H9 (cell line): ENCODE measurements at regions not wholly inside any gene's neighbourhood (a gene's known extent, or its start where the extent isn't known, plus 50 kb on each side); places are given as distances from the start of the nearest gene placed in this dataset.

ENCODE experiments used
- DNase-seq: peaks from one replicate; pipeline ENCODE4 v3.0.0-alpha.2; 2017
- H2AFZ ChIP-seq: one replicate; pipeline ENCODE4 v1.6.1; 2013; ENCODE audit warnings: mild to moderate bottlenecking, low read length, control low read depth, moderate library complexity
- H2AK5ac ChIP-seq: 2 replicates; pipeline ENCODE4 v1.6.1; 2013; ENCODE audit warnings: low read length, control low read depth, mixed read lengths; ENCODE audit not compliant: insufficient read length
- H2BK120ac ChIP-seq: one replicate; pipeline ENCODE4 v1.6.1; 2013; ENCODE audit warnings: low read depth, mild to moderate bottlenecking, low read length, control low read depth, inconsistent platforms; ENCODE audit not compliant: poor library complexity, severe bottlenecking
- H2BK12ac ChIP-seq: 2 replicates; pipeline ENCODE4 v1.6.1; 2013; ENCODE audit warnings: low read length, control low read depth, mixed read lengths, low read depth; ENCODE audit not compliant: insufficient read length
- H2BK15ac ChIP-seq: 2 replicates; pipeline ENCODE4 v1.6.1; 2013; ENCODE audit warnings: low read depth, low read length, control low read depth
- H2BK20ac ChIP-seq: one replicate; pipeline ENCODE4 v1.6.1; 2013; ENCODE audit warnings: low read depth, mild to moderate bottlenecking, low read length, control low read depth, inconsistent platforms; ENCODE audit not compliant: poor library complexity, severe bottlenecking
- H2BK5ac ChIP-seq: 2 replicates; pipeline ENCODE4 v1.6.1; 2013; ENCODE audit warnings: low read length, control low read depth, mixed read lengths; ENCODE audit not compliant: insufficient read length
- H3K14ac ChIP-seq: 2 replicates; pipeline ENCODE4 v1.6.1; 2013; ENCODE audit warnings: low read length, control low read depth; ENCODE audit not compliant: insufficient read depth
- H3K18ac ChIP-seq: 2 replicates; pipeline ENCODE4 v1.6.1; 2013; ENCODE audit warnings: low read depth, mild to moderate bottlenecking, mixed read lengths, low read length, control low read depth; ENCODE audit not compliant: insufficient read length
- H3K23ac ChIP-seq: 2 replicates; pipeline ENCODE4 v1.6.1; 2013; ENCODE audit warnings: low read length, control low read depth, mixed read lengths, low read depth; ENCODE audit not compliant: insufficient read length
- H3K23me2 ChIP-seq: 2 replicates; pipeline ENCODE4 v1.6.1; 2013; ENCODE audit warnings: low read depth, mild to moderate bottlenecking, mixed read lengths, low read length, control low read depth; ENCODE audit not compliant: insufficient read length, poor library complexity, severe bottlenecking
- H3K27ac ChIP-seq: 2 replicates; pipeline ENCODE4 v1.5.1; 2013; ENCODE audit warnings: low read length, control low read depth, mixed read lengths, low read depth; ENCODE audit not compliant: insufficient read length
- H3K27me3 ChIP-seq: 2 replicates; pipeline ENCODE4 v1.6.1; 2013; ENCODE audit warnings: low read length, control low read depth, inconsistent platforms; ENCODE audit not compliant: insufficient read depth
- H3K4ac ChIP-seq: 2 replicates; pipeline ENCODE4 v1.6.1; 2013; ENCODE audit warnings: low read depth, mild to moderate bottlenecking, control low read depth, inconsistent platforms, low read length, moderate library complexity
- H3K4me1 ChIP-seq: 2 replicates; pipeline ENCODE4 v1.6.1; 2013; ENCODE audit warnings: low read length, control low read depth, inconsistent platforms; ENCODE audit not compliant: insufficient read depth
- H3K4me2 ChIP-seq: 2 replicates; pipeline ENCODE4 v1.6.1; 2013; ENCODE audit warnings: low read length, control low read depth, mixed read lengths; ENCODE audit not compliant: insufficient read length, insufficient read depth
- H3K56ac ChIP-seq: 2 replicates; pipeline ENCODE4 v1.6.1; 2013; ENCODE audit warnings: low read depth, mild to moderate bottlenecking, mixed read lengths, low read length, control low read depth; ENCODE audit not compliant: insufficient read length
- H3K79me1 ChIP-seq: 2 replicates; pipeline ENCODE4 v1.6.1; 2013; ENCODE audit warnings: low read depth, mild to moderate bottlenecking, moderate library complexity, low read length, control low read depth, inconsistent platforms; ENCODE audit not compliant: insufficient read depth, poor library complexity, severe bottlenecking
- H3K79me2 ChIP-seq: 2 replicates; pipeline ENCODE4 v1.6.1; 2013; ENCODE audit warnings: low read length, control low read depth, inconsistent platforms; ENCODE audit not compliant: insufficient read depth
- H3K9ac ChIP-seq: 2 replicates; pipeline ENCODE4 v1.6.1; 2013; ENCODE audit warnings: low read length, control low read depth, mixed read lengths; ENCODE audit not compliant: insufficient read length; ENCODE audit errors: extremely low read depth
- H3K9me3 ChIP-seq: one replicate; pipeline ENCODE4 v1.6.1; 2013; ENCODE audit warnings: low read depth, low read length, inconsistent platforms; ENCODE audit not compliant: control insufficient read depth
- H3T11ph ChIP-seq: one replicate; pipeline ENCODE4 v1.6.1; 2013; ENCODE audit warnings: mild to moderate bottlenecking, low read length, control low read depth, inconsistent platforms
- H4K20me1 ChIP-seq: one replicate; pipeline ENCODE4 v1.6.1; 2013; ENCODE audit not compliant: control insufficient read depth, insufficient read length, insufficient read depth
- H4K5ac ChIP-seq: 2 replicates; pipeline ENCODE4 v1.6.1; 2013; ENCODE audit warnings: low read depth, mild to moderate bottlenecking, mixed read lengths, low read length, control low read depth; ENCODE audit not compliant: insufficient read length
- H4K8ac ChIP-seq: replicated peaks from 2 replicates; pipeline ENCODE4 v1.6.1; 2013; ENCODE audit warnings: low read length, control low read depth, mixed read lengths, low read depth; ENCODE audit not compliant: insufficient read length
- H4K91ac ChIP-seq: 2 replicates; pipeline ENCODE4 v1.6.1; 2013; ENCODE audit warnings: low read depth, mild to moderate bottlenecking, moderate library complexity, mixed read lengths, low read length, control low read depth; ENCODE audit not compliant: insufficient read length
- H3K27ac Mint-ChIP-seq, 3 experiments: 2 replicates in 2 of 3; 3 replicates in 1 of 3; pipeline ENCODE4 v1.8.0; 2020 to 2021; ENCODE audit warnings: mixed read lengths in 3 of 3, mild to moderate bottlenecking in 1 of 3, moderate library complexity in 1 of 3
- H3K27me3 Mint-ChIP-seq: 2 replicates; pipeline ENCODE4 v1.8.0; 2021; ENCODE audit warnings: low read depth, mild to moderate bottlenecking, moderate library complexity, mixed read lengths
- H3K36me3 Mint-ChIP-seq, 3 experiments: 2 replicates in 2 of 3; 3 replicates in 1 of 3; pipeline ENCODE4 v1.8.0; 2020 to 2021; ENCODE audit warnings: low read depth in 3 of 3, mixed read lengths in 3 of 3; ENCODE audit not compliant: insufficient read depth in 1 of 3
- H3K4me1 Mint-ChIP-seq, 2 experiments: 2 replicates each; pipeline ENCODE4 v1.8.0; 2020; ENCODE audit warnings: mixed read lengths in 2 of 2
- H3K4me3 Mint-ChIP-seq, 2 experiments: 2 replicates in 1 of 2; 3 replicates in 1 of 2; pipeline ENCODE4 v1.8.0; 2020 to 2021; ENCODE audit warnings: mild to moderate bottlenecking in 2 of 2, mixed read lengths in 2 of 2, moderate library complexity in 1 of 2
- H3K9me3 Mint-ChIP-seq, 2 experiments: 2 replicates in 1 of 2; 3 replicates in 1 of 2; pipeline ENCODE4 v1.8.0; 2020; ENCODE audit warnings: mild to moderate bottlenecking in 2 of 2, mixed read lengths in 2 of 2, moderate library complexity in 1 of 2
- CTCF ChIP-seq: fragments of 200-600 bp; sonication (generic); conservative IDR thresholded peaks from 3 replicates; pipeline ENCODE4 v1.8.0; 2021; ENCODE audit warnings: antibody characterized with exemption, mild to moderate bottlenecking
- WGBS: extraction: QIAGEN DNeasy Blood & Tissue Kit; methylation state at CpG from one replicate; pipeline ENCODE4 v1.1.7; 2013; ENCODE audit warnings: missing lambda C conversion rate, low lambda C conversion rate, mixed read lengths; ENCODE audit not compliant: insufficient read length; ENCODE audit errors: extremely low coverage; 5-methylcytosine and 5-hydroxymethylcytosine counted together

DNA sequence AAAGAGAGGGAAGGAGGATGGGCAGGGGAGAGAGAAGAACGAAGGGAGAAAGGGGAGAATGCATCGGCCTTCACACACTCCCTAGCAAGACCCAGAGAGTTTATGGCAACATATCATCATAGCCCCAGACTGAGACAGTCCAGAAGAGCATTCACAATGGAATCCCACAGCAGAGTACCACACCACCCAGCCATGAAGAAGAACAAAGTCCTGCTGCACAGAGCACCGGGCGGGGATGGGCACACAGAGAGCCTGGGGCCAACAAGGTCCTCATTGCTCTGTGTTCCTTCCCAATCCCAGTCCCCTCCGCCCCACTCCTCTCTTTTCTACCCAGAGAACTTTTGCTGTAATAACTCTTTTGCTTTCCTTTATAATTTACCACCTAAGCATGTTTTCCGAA, 118.1 kb upstream of the TMPRSS2 start:
- H2BK15ac ChIP-seq, result no peak overlapping the region
- no peak overlapping the region for H2AK5ac ChIP-seq
- no peak overlapping the region for H3K9ac ChIP-seq
- no peaks in the 10 kb centered on the region for H3K9me3 ChIP-seq
- TF ChIP-seq CTCF, result no peak
- no peaks in the 10 kb centered on the region for H3K79me1 ChIP-seq
- no peaks in the 10 kb centered on the region for H4K20me1 ChIP-seq
- H2BK12ac ChIP-seq, result no peak overlapping the region
- no peak overlapping the region for H4K8ac ChIP-seq
- no peak overlapping the region for H3T11ph ChIP-seq
- no peak overlapping the region for H3K27ac ChIP-seq
- peaks cover 0 to 7% of the 10 kb centered on the region in 2 experiments; a peak in 3 of 5 replicates for H3K9me3 Mint-ChIP-seq
- H3K4me3 Mint-ChIP-seq, result no peak overlapping the region
- H3K18ac ChIP-seq, result no peak overlapping the region
- no peak overlapping the region for H2BK20ac ChIP-seq
- H2BK5ac ChIP-seq, result no peak overlapping the region
- peaks cover 0 to 2% (median 0%) of the 10 kb centered on the region in 3 experiments; a peak in 2 of 7 replicates for H3K36me3 Mint-ChIP-seq
- no peak overlapping the region for H3K23ac ChIP-seq
- H3K27ac Mint-ChIP-seq, result no peak overlapping the region
- H3K4ac ChIP-seq, result no peak overlapping the region
- H4K5ac ChIP-seq, result no peak overlapping the region
- H3K79me2 ChIP-seq, result no peaks in the 10 kb centered on the region
- no peak overlapping the region for H4K91ac ChIP-seq
- DNase-seq, result no peak
- no peak overlapping the region for H3K14ac ChIP-seq
- H3K56ac ChIP-seq, result no peak overlapping the region
- no peak overlapping the region for H3K4me2 ChIP-seq
- no peak overlapping the region for H2AFZ ChIP-seq
- no peaks in the 10 kb centered on the region for H3K23me2 ChIP-seq
- WGBS, result no CpG with 5 or more reads among the region's 6 CpGs
- no peak overlapping the region for H2BK120ac ChIP-seq
- no peaks in the 10 kb centered on the region for H3K27me3 ChIP-seq
- H3K4me1 Mint-ChIP-seq, result 0 out of 4 replicates have a peak, but pooled peaks cover 0 to 6% of the 10 kb centered on the region in 2 experiments
- H3K27me3 Mint-ChIP-seq, result peaks cover 4% of the 10 kb centered on the region
- no peaks in the 10 kb centered on the region for H3K4me1 ChIP-seq
